ENCODE measurements at regions not wholly inside any gene's neighbourhood (a gene's known extent, or its start where the extent isn't known, plus 50 kb on each side); places are given as distances from the start of the nearest gene placed in this dataset.

DNA sequence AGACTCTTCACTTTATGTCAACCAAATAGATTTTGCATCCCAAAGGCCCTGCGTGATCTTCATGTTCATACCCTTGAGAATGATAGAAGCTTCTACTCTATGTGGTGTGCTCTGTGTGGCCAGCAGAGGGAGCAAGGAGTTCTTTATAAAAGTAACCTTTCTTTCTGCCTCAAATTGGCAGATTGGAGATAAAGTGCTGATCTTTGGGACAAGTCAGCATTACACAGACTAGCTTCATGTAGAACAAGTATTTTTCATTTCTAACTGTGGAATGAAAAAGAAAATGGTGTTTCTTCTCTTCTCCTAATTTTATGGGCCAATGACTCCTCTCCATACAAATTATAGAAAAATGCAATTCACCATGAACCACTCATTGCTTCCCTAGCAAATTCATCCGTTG is 1214.1 kb downstream of the SORCS1 start:
- TF ChIP-seq YY1 (IDR thresholded peaks at IDR 0.05; ENCODE audit: insufficient read depth, insufficient read length): no peak
- TF ChIP-seq SUZ12 (IDR thresholded peaks at IDR 0.05; ENCODE audit: extremely low read depth, insufficient read depth, insufficient read length): no peak

Data from NT2/D1 (cell line).